ENCODE measurements at regions not wholly inside any gene's neighbourhood (a gene's known extent, or its start where the extent isn't known, plus 50 kb on each side); places are given as distances from the start of the nearest gene placed in this dataset.
A peak's percentile ranks its signal among the peaks of the same experiment; 100 is the strongest.
"Not testable (repeated sequence)": the region's sequence is repeated elsewhere in the genome, so short reads cannot be mapped to it uniquely, and the experiment has no call there.

DNA sequence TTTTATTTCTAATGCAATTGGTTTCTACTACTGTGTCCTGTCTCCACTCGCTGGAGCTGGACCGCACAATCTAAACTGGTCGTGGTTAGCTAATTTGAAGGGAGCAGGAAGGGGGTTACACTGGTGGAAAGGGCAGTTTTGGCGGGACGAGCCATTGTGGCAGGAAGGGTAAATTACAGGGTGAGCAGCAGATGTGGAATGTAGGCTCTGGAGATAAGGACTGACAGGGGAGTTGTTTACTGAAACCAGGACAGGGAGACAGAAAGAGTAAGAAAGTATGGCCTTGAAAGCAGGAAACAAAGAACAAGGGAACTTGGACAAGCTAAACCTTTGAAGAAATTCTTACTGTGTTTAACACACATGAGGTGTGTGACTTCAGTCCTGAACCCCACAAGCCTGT lies 147.8 kb downstream of the ATXN7L3B start:
- no peak for DNase-seq (ENCODE audit: low spot score)

GRCh38 chr12:74689071-74689655 lies 151.5 kb downstream of the ATXN7L3B start:
- peak; percentile 25 for DNase-seq (ENCODE audit: low spot score)

DNA sequence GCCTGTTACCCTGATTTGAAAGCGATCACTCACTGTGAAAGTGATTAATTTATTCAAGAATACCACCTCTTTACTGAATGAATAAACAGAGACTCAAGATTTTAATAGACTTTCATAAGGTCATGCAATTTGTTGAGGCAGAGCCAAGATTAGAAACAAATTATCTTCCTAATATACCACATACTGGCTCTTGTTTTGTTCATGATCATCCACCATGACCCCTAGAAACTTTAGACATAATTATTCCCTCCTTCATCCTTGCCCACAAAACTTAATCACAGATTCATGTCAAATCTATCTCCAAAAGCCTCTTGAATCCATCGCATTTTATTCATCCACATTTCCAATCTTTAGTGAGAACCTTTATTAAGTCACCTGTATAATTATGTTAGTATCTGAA lies 152.3 kb downstream of the ATXN7L3B start:
- peak; percentile 5 for DNase-seq (ENCODE audit: low spot score)

DNA sequence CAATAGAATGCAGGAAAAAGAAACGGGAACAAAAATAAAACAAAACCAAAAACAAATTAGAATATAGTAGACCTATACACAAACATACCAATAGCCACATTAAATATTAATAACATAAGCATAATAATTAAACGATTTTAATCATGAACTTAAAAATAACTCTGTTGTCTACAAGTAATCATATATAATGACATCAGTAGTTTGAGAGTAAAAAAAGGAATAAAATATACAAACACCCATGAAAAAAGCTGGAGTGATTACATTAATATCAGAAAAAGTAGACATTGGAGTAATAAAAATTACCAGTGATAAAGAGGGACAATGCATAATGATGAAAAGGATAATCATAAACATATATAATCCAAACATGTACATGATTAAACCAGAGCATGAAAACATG lies 181.8 kb downstream of the ATXN7L3B start:
- DNase-seq (ENCODE audit: low spot score), result no peak

GRCh38 chr12:74722709-74723108 lies 185.1 kb downstream of the ATXN7L3B start:
- DNase-seq (ENCODE audit: low spot score), result no peak

DNA sequence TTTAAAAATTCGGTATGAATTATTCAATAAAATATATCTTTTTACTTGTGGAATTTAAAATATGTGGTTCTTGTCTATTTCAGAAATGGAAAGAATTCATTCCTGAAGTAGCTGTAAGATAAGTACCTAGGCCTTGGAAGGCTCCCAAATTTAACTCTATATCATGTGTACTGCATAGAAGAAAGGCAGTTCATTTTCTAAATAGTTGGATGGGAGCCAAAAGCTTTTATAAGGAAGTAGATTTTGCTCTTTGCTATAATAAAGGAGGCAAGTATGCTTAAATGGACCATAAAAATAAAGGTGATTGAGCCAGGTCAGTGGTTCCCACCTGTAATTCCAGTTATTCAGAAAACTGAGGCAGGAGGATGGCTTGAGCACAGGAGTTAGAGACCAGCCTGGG lies 187.5 kb downstream of the ATXN7L3B start:
- DNase-seq (ENCODE audit: low spot score), result no peak

GRCh38 chr12:74728006-74728405 lies 190.4 kb downstream of the ATXN7L3B start:
- DNase-seq (ENCODE audit: low spot score), result no peak

DNA sequence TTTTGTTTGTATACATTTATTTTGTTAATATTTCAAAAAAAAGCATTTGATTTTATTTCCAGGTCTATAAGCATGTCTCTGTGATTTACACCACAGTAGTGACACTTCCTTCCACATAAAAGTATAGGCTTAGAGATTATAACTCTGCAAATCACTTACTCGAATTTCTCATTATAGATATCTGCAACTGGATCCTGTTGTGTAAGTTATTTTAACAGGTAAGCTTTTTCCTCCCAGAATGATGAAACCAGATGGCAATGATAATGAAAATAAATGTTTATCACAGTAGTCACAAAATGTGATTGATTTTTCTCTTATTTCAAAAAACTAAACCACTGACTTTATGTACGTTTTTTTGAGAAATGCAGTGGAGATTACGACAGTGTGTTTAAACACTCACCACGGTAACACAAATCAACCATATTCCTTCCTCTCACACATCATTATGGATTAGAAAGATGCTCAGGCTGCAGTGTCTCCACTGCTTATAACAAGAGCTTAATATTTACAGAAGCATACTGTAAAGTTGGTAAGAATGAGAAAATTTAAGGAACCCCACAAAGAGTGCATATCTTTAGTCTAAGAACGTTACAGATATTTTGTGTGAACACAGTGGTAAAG lies 194.6 kb downstream of the ATXN7L3B start:
- no peak for DNase-seq (ENCODE audit: low spot score)

DNA sequence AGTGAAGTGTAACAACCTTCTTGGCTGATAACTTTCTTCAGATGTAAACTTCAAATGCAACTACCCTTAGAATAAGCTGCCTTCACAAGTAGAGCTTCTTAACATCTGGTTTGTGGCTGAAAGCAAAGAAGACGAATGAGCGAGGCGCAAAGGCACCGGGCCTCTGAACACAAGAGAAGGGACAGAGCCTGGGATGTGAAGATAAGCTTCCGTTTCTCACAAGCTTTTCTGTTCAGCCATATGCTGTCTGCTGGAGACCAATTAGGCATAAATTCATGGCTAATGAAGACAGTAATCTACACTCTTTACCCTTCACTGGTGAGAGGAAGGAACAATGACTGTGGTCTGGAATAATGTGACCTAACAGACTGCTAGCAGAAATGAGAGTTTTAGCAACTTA lies 195.2 kb downstream of the ATXN7L3B start:
- DNase-seq (ENCODE audit: low spot score), result no peak

- DNase-seq (ENCODE audit: low spot score), result no peak
Measured at GRCh38 chr12:74741112-74741511, 203.5 kb downstream of the ATXN7L3B start.

GRCh38 chr12:74747305-74747704 lies 209.7 kb downstream of the ATXN7L3B start:
- no peak for DNase-seq (ENCODE audit: low spot score)

GRCh38 chr12:74751441-74751840 lies 213.8 kb downstream of the ATXN7L3B start:
- DNase-seq (ENCODE audit: low spot score), result no peak

DNA sequence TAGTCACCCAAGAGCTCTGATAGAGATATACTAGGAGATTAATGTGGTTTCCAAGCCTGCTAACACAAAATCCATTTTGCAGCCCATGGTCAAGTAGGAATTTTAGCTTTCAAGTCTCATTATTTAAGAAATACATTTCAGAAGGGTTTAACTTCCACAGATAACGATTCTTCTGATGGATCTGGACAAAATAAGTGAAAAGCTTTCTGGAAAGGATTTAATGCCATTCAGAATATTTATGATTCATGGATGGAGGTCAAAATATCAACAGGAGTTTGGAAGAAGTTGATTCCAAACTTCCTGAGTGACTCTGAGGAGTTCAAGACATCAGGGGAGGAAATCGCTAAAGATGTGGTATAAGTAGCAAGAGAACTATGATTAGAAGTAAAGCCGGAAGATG lies 214.6 kb downstream of the ATXN7L3B start:
- DNase-seq (ENCODE audit: low spot score), result no peak

- no peak for DNase-seq (ENCODE audit: low spot score)
Measured at GRCh38 chr12:74770552-74770951, 232.9 kb downstream of the ATXN7L3B start.

DNA sequence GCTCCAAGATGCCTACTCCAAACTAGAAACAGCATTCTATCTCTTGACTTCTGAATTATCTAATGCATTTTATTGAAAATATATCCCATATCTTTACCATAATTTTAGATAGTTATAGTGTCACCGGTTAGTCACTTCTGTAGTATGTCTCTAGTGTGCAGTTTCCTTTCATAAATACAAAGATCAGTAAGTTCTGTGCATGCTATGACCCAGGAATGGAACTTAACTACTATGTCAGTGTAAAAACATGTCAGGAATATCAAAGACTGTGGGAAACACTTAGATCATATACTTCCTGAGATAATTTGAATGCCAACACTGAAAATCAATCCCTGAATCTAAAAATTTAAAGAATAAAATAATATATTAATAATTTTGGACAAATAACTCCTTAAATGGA lies 237.6 kb downstream of the ATXN7L3B start:
- DNase-seq (ENCODE audit: low spot score), result no peak

- no peak for DNase-seq (ENCODE audit: low spot score)
Measured at GRCh38 chr12:74776378-74776777, 238.7 kb downstream of the ATXN7L3B start.

DNA sequence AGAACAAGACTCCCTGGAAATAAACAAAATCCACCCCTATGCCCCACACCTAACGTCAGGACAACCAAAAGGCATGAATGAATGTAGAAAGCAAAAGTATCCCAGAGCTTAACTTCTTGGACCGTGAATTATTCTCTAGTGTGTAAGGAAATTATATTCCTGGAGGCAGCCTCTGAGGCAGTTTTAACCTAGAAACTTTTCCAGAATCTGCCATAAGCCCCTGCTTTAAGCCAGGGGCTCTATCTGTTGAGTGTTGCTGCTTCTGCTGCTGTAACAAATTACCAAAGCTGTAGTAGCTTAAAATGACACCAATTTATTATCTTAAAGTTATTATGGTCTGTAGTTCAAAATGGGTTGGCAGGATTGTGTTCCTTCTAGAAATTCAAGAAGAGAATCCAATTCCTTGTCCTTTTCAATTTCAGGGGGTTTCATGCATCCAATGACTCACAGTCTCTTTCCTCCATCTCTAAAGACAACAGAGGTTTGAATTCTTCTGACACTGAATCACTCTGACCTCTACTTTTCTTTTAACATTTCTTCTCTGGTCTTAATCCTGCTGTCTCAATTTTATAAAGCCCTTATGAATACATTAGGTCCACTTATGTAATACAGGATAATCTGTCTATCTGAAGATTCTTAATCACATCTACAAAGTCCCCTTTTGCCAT lies 242.7 kb downstream of the ATXN7L3B start:
- no peak for DNase-seq (ENCODE audit: low spot score)

- not testable (repeated sequence) for DNase-seq (ENCODE audit: low spot score)
Measured at GRCh38 chr12:74780850-74781241, 243.2 kb downstream of the ATXN7L3B start.

DNA sequence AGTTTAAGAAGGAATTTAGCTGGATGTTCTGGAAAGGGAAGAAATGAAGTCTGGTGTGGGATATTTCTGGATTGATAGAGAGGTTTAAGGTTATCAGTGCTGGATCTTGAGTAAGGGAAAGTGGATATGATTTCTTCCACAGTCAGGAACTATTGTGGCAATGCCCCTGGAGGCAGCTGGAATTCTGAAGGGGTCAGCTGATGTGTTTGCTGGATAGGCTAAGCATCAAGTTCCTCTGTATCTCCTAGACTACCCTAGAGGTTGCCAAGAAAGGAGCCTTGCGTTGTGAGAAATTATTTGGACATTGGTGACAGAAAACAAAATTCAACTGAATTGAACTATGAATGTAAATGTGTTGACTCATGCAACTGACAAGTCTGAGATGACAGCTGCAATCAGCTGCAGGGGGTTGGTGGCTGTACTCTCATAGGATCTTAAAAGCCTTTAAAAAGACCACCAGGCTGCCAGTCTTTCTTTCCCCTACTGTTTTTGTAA lies 244.4 kb downstream of the ATXN7L3B start:
- DNase-seq (ENCODE audit: low spot score), result no peak

- DNase-seq (ENCODE audit: low spot score), result no peak
Measured at GRCh38 chr12:74790931-74791330, 253.3 kb downstream of the ATXN7L3B start.

DNA sequence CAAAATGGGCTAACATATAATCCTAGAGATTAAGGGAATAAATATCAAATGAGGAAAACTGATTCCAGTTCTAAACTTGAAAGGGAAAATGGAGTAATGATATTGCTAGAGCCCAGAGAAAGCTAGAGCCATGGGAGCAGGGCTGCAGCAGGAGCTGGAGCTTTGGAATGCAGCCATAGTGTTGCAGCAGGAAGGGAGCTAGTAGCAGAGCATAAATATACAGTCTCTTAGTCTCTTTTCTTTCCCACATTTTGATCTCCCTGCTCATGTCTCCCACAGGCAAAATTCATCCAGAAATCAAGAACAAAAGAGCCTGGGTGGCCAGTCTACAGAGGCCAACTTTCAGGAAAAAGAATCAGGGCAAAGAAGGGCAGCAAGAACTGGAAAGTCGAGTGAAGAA lies 253.7 kb downstream of the ATXN7L3B start:
- DNase-seq (ENCODE audit: low spot score), result peak; percentile 15

- no peak for DNase-seq (ENCODE audit: low spot score)
Measured at GRCh38 chr12:74794522-74794921, 256.9 kb downstream of the ATXN7L3B start.

GRCh38 chr12:74801625-74802024 lies 264.0 kb downstream of the ATXN7L3B start:
- no peak for DNase-seq (ENCODE audit: low spot score)

All from iPS-NIHi11 (cell line).